Ishikawa (cell line): ENCODE measurements at regions not wholly inside any gene's neighbourhood (a gene's known extent, or its start where the extent isn't known, plus 50 kb on each side); places are given as distances from the start of the nearest gene placed in this dataset.

Source experiments
- CEBPB ChIP-seq: IDR thresholded peaks from 2 replicates; pipeline ENCODE4 v1.6.1; 2012
- CREB1 ChIP-seq: IDR thresholded peaks from 2 replicates; pipeline ENCODE4 v1.6.1; 2012; ENCODE audit warnings: low read depth
- EGR1 ChIP-seq: IDR thresholded peaks from 2 replicates; pipeline ENCODE4 v1.6.1; 2012
- EP300 ChIP-seq: IDR thresholded peaks from 2 replicates; pipeline ENCODE4 v1.6.1; 2012; ENCODE audit warnings: borderline replicate concordance
- FOXM1 ChIP-seq: IDR thresholded peaks from 2 replicates; pipeline ENCODE4 v1.6.1; 2012; ENCODE audit warnings: low read depth, borderline replicate concordance
- NFIC ChIP-seq: IDR thresholded peaks from 2 replicates; pipeline ENCODE4 v1.6.1; 2012
- RAD21 ChIP-seq: IDR thresholded peaks from 2 replicates; pipeline ENCODE4 v1.6.1; 2012; ENCODE audit warnings: low read depth
- TAF1 ChIP-seq: IDR thresholded peaks from 2 replicates; pipeline ENCODE4 v1.6.1; 2012; ENCODE audit warnings: low read depth, mild to moderate bottlenecking
- TCF12 ChIP-seq: IDR thresholded peaks from 2 replicates; pipeline ENCODE4 v1.6.1; 2012; ENCODE audit warnings: low read depth
- TEAD4 ChIP-seq: IDR thresholded peaks from 2 replicates; pipeline ENCODE4 v1.6.1; 2012
- USF1 ChIP-seq: IDR thresholded peaks from 2 replicates; pipeline ENCODE4 v1.6.1; 2012
- YY1 ChIP-seq: IDR thresholded peaks from 2 replicates; pipeline ENCODE4 v1.6.1; 2012; ENCODE audit warnings: low read depth
- ZBTB7A ChIP-seq: IDR thresholded peaks from 2 replicates; pipeline ENCODE4 v1.6.1; 2012; ENCODE audit warnings: low read depth
- TF ChIP-seq, protein P1 (sequence below): IDR thresholded peaks from 2 replicates; pipeline ENCODE4 v1.6.1; 2012
- TF ChIP-seq, protein P2 (sequence below): IDR thresholded peaks from 2 replicates; pipeline ENCODE4 v1.6.1; 2012; ENCODE audit warnings: low read depth, mild to moderate bottlenecking

GRCh38 chr14:44453433-44454171 is 53.5 kb downstream of the FSCB start:
- TF ChIP-seq, protein P1, sequence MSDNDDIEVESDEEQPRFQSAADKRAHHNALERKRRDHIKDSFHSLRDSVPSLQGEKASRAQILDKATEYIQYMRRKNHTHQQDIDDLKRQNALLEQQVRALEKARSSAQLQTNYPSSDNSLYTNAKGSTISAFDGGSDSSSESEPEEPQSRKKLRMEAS: no peak
- TF ChIP-seq EGR1: no peak
- no peak for TF ChIP-seq ZBTB7A
- no peak for TF ChIP-seq TCF12
- TF ChIP-seq NFIC: no peak
- TF ChIP-seq RAD21: no peak
- no peak for TF ChIP-seq YY1
- no peak for TF ChIP-seq TAF1
- TF ChIP-seq, protein P2, sequence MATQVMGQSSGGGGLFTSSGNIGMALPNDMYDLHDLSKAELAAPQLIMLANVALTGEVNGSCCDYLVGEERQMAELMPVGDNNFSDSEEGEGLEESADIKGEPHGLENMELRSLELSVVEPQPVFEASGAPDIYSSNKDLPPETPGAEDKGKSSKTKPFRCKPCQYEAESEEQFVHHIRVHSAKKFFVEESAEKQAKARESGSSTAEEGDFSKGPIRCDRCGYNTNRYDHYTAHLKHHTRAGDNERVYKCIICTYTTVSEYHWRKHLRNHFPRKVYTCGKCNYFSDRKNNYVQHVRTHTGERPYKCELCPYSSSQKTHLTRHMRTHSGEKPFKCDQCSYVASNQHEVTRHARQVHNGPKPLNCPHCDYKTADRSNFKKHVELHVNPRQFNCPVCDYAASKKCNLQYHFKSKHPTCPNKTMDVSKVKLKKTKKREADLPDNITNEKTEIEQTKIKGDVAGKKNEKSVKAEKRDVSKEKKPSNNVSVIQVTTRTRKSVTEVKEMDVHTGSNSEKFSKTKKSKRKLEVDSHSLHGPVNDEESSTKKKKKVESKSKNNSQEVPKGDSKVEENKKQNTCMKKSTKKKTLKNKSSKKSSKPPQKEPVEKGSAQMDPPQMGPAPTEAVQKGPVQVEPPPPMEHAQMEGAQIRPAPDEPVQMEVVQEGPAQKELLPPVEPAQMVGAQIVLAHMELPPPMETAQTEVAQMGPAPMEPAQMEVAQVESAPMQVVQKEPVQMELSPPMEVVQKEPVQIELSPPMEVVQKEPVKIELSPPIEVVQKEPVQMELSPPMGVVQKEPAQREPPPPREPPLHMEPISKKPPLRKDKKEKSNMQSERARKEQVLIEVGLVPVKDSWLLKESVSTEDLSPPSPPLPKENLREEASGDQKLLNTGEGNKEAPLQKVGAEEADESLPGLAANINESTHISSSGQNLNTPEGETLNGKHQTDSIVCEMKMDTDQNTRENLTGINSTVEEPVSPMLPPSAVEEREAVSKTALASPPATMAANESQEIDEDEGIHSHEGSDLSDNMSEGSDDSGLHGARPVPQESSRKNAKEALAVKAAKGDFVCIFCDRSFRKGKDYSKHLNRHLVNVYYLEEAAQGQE: no peak

DNA sequence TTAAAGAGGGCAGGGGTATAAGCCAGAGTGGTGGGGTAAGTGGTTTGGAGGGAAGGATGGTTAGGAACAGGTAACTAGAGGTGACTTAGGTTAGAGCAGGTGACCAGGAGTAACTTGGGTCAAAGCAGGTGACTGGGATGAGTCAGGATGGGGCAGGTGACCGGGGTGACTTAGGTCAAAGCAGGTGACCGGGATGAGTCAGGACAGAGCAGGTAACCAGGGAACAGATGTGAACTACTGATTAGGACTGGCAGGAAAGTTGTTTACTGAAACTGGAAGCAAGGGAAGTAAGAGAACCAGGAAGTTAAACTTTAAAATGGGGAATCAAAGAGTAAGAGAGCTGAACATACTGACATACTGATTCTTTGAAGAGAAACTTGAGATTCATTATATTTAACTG is 57.4 kb downstream of the FSCB start:
- TF ChIP-seq EGR1: no peak

GRCh38 chr14:44448951-44449358 is 58.1 kb downstream of the FSCB start:
- no peak for TF ChIP-seq TCF12
- TF ChIP-seq, protein P1: no peak
- no peak for TF ChIP-seq TEAD4

DNA sequence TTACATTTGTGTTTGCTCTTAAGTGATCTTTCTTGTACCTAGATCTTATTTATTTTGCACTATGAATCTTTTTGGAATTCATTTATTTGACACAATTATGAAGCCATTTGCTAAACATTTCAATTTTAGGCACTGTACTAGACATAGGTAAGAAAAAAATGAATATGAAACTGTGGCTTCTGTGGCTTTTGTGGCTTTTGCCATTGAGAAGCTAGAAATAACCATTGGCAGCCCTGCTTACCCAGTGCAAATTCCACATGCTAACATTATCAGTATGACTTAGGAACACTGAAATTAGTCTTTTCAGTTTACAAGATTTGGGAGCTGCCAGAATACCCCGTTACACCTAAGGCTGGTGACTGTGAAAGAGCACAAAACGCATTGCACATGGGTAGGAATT is 60.1 kb downstream of the FSCB start:
- no peak for TF ChIP-seq TCF12
- TF ChIP-seq ZBTB7A: no peak
- TF ChIP-seq CREB1: no peak
- TF ChIP-seq NFIC: no peak
- TF ChIP-seq TEAD4: no peak
- TF ChIP-seq, protein P1: no peak
- no peak for TF ChIP-seq EGR1
- TF ChIP-seq CEBPB: no peak
- TF ChIP-seq USF1: no peak
- TF ChIP-seq FOXM1: no peak
- TF ChIP-seq TAF1: no peak
- TF ChIP-seq EP300: no peak

- TF ChIP-seq TCF12: no peak
- TF ChIP-seq, protein P2: no peak
- no peak for TF ChIP-seq NFIC
- TF ChIP-seq TAF1: no peak
- no peak for TF ChIP-seq FOXM1
- no peak for TF ChIP-seq YY1
- no peak for TF ChIP-seq ZBTB7A
- TF ChIP-seq CEBPB: no peak
- TF ChIP-seq EP300: no peak
- TF ChIP-seq USF1: no peak
- TF ChIP-seq, protein P1: no peak
- no peak for TF ChIP-seq CREB1
Measured at GRCh38 chr14:44444454-44444853, 62.6 kb downstream of the FSCB start.

DNA sequence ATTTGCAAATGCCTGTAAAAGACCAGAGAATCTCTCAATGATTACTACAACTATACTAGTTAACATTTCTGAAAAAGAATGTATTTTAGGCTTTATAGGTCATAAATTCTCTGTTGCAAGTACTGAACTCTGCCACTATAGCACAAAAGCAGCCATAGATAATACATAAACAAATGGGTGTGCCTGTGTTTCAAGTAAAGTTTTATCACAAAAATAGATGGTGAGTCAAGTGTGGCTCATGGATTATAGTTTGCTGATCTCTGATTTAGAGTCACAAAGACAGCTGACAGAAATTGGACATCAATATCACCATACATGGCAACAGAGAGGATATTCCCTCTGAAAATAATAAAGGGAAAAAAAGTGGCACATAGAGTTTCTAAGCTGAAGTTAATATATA is 68.1 kb downstream of the FSCB start:
- TF ChIP-seq, protein P1: no peak
- TF ChIP-seq CEBPB: no peak
- no peak for TF ChIP-seq TEAD4
- TF ChIP-seq CREB1: no peak
- TF ChIP-seq TCF12: no peak
- TF ChIP-seq RAD21: no peak
- TF ChIP-seq, protein P2: no peak
- no peak for TF ChIP-seq TAF1
- no peak for TF ChIP-seq YY1
- no peak for TF ChIP-seq FOXM1
- TF ChIP-seq NFIC: no peak
- TF ChIP-seq EGR1: no peak
- no peak for TF ChIP-seq ZBTB7A
- no peak for TF ChIP-seq EP300
- TF ChIP-seq USF1: no peak
